Fibroblast of villous mesenchyme (primary cell): ENCODE measurements at regions not wholly inside any gene's neighbourhood (a gene's known extent, or its start where the extent isn't known, plus 50 kb on each side); places are given as distances from the start of the nearest gene placed in this dataset.

Experiments used
- DNase-seq: peaks from one replicate; pipeline ENCODE4 v3.0.0-alpha.2; 2010; ENCODE audit warnings: low read depth
- H3K4me3 ChIP-seq: 2 replicates; pipeline ENCODE4 v1.5.1; 2011; ENCODE audit warnings: low read depth, mild to moderate bottlenecking, low read length
- CTCF ChIP-seq: IDR thresholded peaks from 2 replicates; pipeline ENCODE4 v1.5.1; 2012; ENCODE audit warnings: low read depth, mild to moderate bottlenecking, low read length; ENCODE audit not compliant: insufficient read depth

DNA sequence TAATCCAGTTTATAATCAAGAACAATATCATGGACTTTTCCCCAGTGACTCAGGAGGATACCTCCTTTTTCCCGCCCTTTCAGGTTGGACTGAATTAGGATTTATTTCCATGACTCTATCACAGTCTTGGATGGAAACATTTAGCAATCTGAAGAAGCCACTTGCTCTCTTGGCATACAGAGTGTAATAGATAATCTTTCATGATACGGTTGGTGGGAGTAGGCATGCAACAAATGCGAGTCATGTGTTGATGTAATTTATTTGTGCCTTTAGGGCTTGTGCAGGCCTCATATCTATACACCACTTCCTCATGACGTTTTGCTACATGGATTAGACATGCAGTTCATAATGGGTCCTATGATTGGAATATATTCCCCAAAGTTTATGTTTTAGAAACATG, 54.2 kb upstream of the MCTP2 start:
- no peak for TF ChIP-seq CTCF
- DNase-seq, result peak; percentile 57
- no peak overlapping the region for H3K4me3 ChIP-seq

DNA sequence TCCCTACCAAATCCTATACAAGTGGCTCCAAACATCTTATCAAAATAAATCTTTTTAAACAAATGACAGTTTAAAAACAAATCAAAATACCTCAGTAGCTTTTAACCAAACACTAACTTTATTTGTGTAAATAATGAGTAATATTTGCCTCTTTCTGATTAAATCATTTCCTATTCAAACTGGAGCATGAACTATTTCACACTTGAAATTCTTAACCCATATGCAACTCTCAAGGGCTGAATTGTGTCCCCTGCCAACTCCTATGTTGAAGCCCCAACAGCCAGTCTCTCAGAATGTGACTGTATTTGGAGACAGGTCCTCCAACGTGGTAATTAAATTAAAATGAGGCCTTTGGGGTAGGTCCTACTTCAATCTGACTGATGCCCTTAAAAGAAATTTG, 55.9 kb upstream of the MCTP2 start:
- no peak for TF ChIP-seq CTCF
- no peak overlapping the region for H3K4me3 ChIP-seq
- DNase-seq, result no peak

DNA sequence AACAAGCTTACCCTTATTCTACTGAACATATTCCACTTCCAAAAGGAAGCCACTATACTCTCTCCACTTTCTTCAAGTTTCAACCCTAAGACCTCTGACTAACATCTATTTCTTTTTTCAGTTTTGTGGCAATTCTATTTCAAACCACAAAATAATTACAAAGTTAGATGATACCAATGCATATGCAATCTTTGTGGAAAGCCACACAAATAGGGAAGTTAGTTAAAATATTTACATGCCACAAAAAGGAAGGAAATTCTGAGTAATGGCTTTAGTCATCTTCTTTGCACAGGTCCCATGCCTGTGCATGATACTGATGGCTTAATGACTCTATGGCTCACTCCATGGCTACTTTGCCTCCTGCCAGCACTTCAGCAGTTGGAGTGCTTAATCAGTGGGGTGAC, 57.0 kb upstream of the MCTP2 start:
- DNase-seq, result peak; percentile 43
- no peak for TF ChIP-seq CTCF
- H3K4me3 ChIP-seq, result no peak overlapping the region

DNA sequence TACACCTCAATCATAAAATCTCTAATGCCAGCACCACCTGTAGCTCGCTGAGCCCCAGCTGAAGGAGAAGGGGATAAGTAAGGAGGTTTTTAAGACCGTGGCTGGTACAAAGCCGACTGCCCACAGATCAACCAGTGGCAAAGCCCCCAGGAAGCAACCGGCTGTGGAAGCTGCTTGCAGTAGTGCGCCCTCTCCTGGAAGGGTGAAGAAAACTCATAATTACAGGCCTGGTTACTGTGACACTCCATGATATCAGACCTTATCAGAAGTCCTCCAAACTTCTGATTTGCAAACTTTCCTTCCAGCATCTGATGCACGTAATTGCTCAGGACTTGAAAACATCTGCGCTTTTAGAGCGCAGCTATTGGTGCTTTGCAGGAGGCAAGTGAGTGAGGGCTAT, 63.1 kb upstream of the MCTP2 start:
- TF ChIP-seq CTCF, result peak; percentile 6
- H3K4me3 ChIP-seq, result no peak overlapping the region
- no peak for DNase-seq

- no peak for DNase-seq
- TF ChIP-seq CTCF, result no peak
- no peak overlapping the region for H3K4me3 ChIP-seq
These were observed 66.4 kb upstream of the MCTP2 start for GRCh38 chr15:94164971-94165370.

- DNase-seq, result peak; percentile 75
- peak; percentile 78 for TF ChIP-seq CTCF
- no peak overlapping the region for H3K4me3 ChIP-seq
These were observed 67.1 kb upstream of the MCTP2 start for GRCh38 chr15:94164202-94164807.

GRCh38 chr15:94162939-94163338, 68.4 kb upstream of the MCTP2 start:
- DNase-seq, result no peak
- no peak for TF ChIP-seq CTCF
- no peak overlapping the region for H3K4me3 ChIP-seq
